ENCODE measurements at regions not wholly inside any gene's neighbourhood (a gene's known extent, or its start where the extent isn't known, plus 50 kb on each side); places are given as distances from the start of the nearest gene placed in this dataset.
A peak's percentile ranks its signal among the peaks of the same experiment; 100 is the strongest.

GRCh38 chr1:8094481-8095241 lies 68.6 kb upstream of the ERRFI1 start (continued):
- TF ChIP-seq HMGXB3 (CRISPR knock-in tag; IDR thresholded peaks at IDR 0.05; ENCODE audit: borderline replicate concordance) (no peak), BCL3 (CRISPR knock-in tag; IDR thresholded peaks at IDR 0.05) (no peak), TSC22D2 (CRISPR knock-in tag; IDR thresholded peaks at IDR 0.05; ENCODE audit: borderline replicate concordance) (no peak), SRSF1 (optimal IDR thresholded peaks at IDR 0.05; ENCODE audit: low read depth, low read length) (no peak), ZNF574 (CRISPR knock-in tag; IDR thresholded peaks at IDR 0.05) (peak; percentile 67; the same call in 1 of the 2 replicates), ZNF235 (CRISPR knock-in tag; IDR thresholded peaks at IDR 0.05; ENCODE audit: borderline replicate concordance) (no peak), RERE (CRISPR knock-in tag; IDR thresholded peaks at IDR 0.05; ENCODE audit: low read depth) (0 out of 2 replicates have a peak, but pooled peaks have one; percentile 42), ZNF572 (CRISPR knock-in tag; IDR thresholded peaks at IDR 0.05) (no peak), TBL1XR1 (IDR thresholded peaks at IDR 0.05; ENCODE audit: borderline replicate concordance, low read length, partially characterized antibody) (no peak), HOXA9 (CRISPR knock-in tag; IDR thresholded peaks at IDR 0.05; ENCODE audit: borderline replicate concordance) (no peak), MXD3 (CRISPR knock-in tag; IDR thresholded peaks at IDR 0.05) (no peak), SIX4 (CRISPR knock-in tag; IDR thresholded peaks at IDR 0.05) (peak; percentile 38; the same call in 1 of the 2 replicates), HOXA5 (CRISPR knock-in tag; IDR thresholded peaks at IDR 0.05) (peak; percentile 74; the same call in 1 of the 2 replicates), SKI (IDR thresholded peaks at IDR 0.05; ENCODE audit: partially characterized antibody) (no peak)
